Mesothelial cell of epicardium (in vitro differentiated cells): ENCODE measurements at regions not wholly inside any gene's neighbourhood (a gene's known extent, or its start where the extent isn't known, plus 50 kb on each side); places are given as distances from the start of the nearest gene placed in this dataset.

Experiments used
- DNase-seq, 2 experiments: peaks; one replicate each; pipeline ENCODE4 v3.0.0; 2021; ENCODE audit warnings: low spot score in 2 of 2; ENCODE audit not compliant: unreplicated experiment in 2 of 2
- H3K27ac Mint-ChIP-seq: 2 replicates; pipeline ENCODE4 v1.8.0; 2021; ENCODE audit warnings: mixed read lengths
- H3K27me3 Mint-ChIP-seq: 2 replicates; pipeline ENCODE4 v1.8.0; 2021; ENCODE audit warnings: low read depth, mixed read lengths
- H3K36me3 Mint-ChIP-seq: 2 replicates; pipeline ENCODE4 v1.8.0; 2021; ENCODE audit warnings: mixed read lengths
- H3K4me1 Mint-ChIP-seq: 2 replicates; pipeline ENCODE4 v1.8.0; 2021; ENCODE audit warnings: mixed read lengths
- H3K4me3 Mint-ChIP-seq: 2 replicates; pipeline ENCODE4 v1.8.0; 2021; ENCODE audit warnings: mild to moderate bottlenecking, moderate library complexity, mixed read lengths
- H3K9me3 Mint-ChIP-seq: 2 replicates; pipeline ENCODE4 v1.8.0; 2021; ENCODE audit warnings: mixed read lengths
- CTCF ChIP-seq: fragments of 200-600 bp; sonication (generic); IDR thresholded peaks from one replicate; pipeline ENCODE4 v1.5.0; 2021; ENCODE audit warnings: antibody characterized with exemption; ENCODE audit not compliant: unreplicated experiment

GRCh38 chr10:129369566-129369965, 97.5 kb upstream of the MGMT start:
- TF ChIP-seq CTCF: no peak
- no peaks in the 10 kb centered on the region for H3K36me3 Mint-ChIP-seq
- no peak overlapping the region for H3K4me3 Mint-ChIP-seq
- H3K27ac Mint-ChIP-seq: no peak overlapping the region
- H3K4me1 Mint-ChIP-seq: no peaks in the 10 kb centered on the region
- H3K9me3 Mint-ChIP-seq: no peaks in the 10 kb centered on the region
- DNase-seq: no peak
- peaks cover 17% of the 10 kb centered on the region for H3K27me3 Mint-ChIP-seq

- H3K36me3 Mint-ChIP-seq: no peaks in the 10 kb centered on the region
- no peak for DNase-seq
- no peak overlapping the region for H3K27ac Mint-ChIP-seq
- H3K9me3 Mint-ChIP-seq: no peaks in the 10 kb centered on the region
- H3K4me3 Mint-ChIP-seq: no peak overlapping the region
- TF ChIP-seq CTCF: no peak
- peaks cover 17% of the 10 kb centered on the region for H3K27me3 Mint-ChIP-seq
- no peaks in the 10 kb centered on the region for H3K4me1 Mint-ChIP-seq
These were observed 95.5 kb upstream of the MGMT start for GRCh38 chr10:129371541-129371940.

- TF ChIP-seq CTCF: no peak
- Mint-ChIP-seq H3K4me3 (no peak overlapping the region), H3K36me3 (no peaks in the 10 kb centered on the region), H3K4me1 (no peaks in the 10 kb centered on the region), H3K27me3 (peaks cover 17% of the 10 kb centered on the region), H3K27ac (no peak overlapping the region), H3K9me3 (no peaks in the 10 kb centered on the region)
- DNase-seq: no peak
These were observed 94.9 kb upstream of the MGMT start for GRCh38 chr10:129372172-129372571.

- Mint-ChIP-seq H3K27ac (no peak overlapping the region), H3K4me1 (no peaks in the 10 kb centered on the region), H3K36me3 (no peaks in the 10 kb centered on the region), H3K9me3 (no peaks in the 10 kb centered on the region), H3K4me3 (no peak overlapping the region), H3K27me3 (peaks cover 17% of the 10 kb centered on the region)
- no peak for TF ChIP-seq CTCF
- no peak for DNase-seq
These were observed 93.8 kb upstream of the MGMT start for GRCh38 chr10:129373231-129373630.

- Mint-ChIP-seq H3K4me3 (no peak overlapping the region), H3K27ac (no peak overlapping the region), H3K36me3 (no peaks in the 10 kb centered on the region), H3K4me1 (no peaks in the 10 kb centered on the region), H3K27me3 (peaks cover 17% of the 10 kb centered on the region), H3K9me3 (no peaks in the 10 kb centered on the region)
- DNase-seq: no peak
- TF ChIP-seq CTCF: no peak
These were observed 93.3 kb upstream of the MGMT start for GRCh38 chr10:129373718-129374117.

GRCh38 chr10:129375171-129375570, 91.9 kb upstream of the MGMT start:
- Mint-ChIP-seq H3K27ac (no peak overlapping the region), H3K36me3 (no peaks in the 10 kb centered on the region), H3K9me3 (no peaks in the 10 kb centered on the region), H3K4me1 (no peaks in the 10 kb centered on the region), H3K4me3 (no peak overlapping the region), H3K27me3 (peaks cover 17% of the 10 kb centered on the region)
- no peak for DNase-seq
- TF ChIP-seq CTCF: no peak
